ENCODE measurements at regions not wholly inside any gene's neighbourhood (a gene's known extent, or its start where the extent isn't known, plus 50 kb on each side); places are given as distances from the start of the nearest gene placed in this dataset.

DNA sequence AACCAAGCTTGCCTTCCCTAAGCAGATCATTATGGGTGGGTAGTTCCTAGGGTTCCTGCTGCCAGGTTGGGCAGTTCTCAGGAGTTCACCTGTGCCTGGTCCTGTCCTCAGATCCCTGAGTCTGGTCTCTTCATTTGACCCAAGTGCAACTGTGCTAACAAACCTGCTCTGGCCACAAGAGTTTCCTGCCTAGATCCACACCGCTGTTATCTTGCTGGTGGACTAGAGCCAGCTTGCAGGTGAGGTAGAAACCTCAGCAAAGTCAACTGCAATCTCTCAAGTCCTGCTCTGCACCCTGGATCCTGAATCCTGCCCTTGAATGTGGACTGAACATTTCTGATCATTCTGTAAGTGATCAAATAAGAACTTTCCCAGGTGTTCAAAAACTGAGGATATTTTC is 191.8 kb upstream of the LRFN2 start (continued):
- TF ChIP-seq, protein P1, sequence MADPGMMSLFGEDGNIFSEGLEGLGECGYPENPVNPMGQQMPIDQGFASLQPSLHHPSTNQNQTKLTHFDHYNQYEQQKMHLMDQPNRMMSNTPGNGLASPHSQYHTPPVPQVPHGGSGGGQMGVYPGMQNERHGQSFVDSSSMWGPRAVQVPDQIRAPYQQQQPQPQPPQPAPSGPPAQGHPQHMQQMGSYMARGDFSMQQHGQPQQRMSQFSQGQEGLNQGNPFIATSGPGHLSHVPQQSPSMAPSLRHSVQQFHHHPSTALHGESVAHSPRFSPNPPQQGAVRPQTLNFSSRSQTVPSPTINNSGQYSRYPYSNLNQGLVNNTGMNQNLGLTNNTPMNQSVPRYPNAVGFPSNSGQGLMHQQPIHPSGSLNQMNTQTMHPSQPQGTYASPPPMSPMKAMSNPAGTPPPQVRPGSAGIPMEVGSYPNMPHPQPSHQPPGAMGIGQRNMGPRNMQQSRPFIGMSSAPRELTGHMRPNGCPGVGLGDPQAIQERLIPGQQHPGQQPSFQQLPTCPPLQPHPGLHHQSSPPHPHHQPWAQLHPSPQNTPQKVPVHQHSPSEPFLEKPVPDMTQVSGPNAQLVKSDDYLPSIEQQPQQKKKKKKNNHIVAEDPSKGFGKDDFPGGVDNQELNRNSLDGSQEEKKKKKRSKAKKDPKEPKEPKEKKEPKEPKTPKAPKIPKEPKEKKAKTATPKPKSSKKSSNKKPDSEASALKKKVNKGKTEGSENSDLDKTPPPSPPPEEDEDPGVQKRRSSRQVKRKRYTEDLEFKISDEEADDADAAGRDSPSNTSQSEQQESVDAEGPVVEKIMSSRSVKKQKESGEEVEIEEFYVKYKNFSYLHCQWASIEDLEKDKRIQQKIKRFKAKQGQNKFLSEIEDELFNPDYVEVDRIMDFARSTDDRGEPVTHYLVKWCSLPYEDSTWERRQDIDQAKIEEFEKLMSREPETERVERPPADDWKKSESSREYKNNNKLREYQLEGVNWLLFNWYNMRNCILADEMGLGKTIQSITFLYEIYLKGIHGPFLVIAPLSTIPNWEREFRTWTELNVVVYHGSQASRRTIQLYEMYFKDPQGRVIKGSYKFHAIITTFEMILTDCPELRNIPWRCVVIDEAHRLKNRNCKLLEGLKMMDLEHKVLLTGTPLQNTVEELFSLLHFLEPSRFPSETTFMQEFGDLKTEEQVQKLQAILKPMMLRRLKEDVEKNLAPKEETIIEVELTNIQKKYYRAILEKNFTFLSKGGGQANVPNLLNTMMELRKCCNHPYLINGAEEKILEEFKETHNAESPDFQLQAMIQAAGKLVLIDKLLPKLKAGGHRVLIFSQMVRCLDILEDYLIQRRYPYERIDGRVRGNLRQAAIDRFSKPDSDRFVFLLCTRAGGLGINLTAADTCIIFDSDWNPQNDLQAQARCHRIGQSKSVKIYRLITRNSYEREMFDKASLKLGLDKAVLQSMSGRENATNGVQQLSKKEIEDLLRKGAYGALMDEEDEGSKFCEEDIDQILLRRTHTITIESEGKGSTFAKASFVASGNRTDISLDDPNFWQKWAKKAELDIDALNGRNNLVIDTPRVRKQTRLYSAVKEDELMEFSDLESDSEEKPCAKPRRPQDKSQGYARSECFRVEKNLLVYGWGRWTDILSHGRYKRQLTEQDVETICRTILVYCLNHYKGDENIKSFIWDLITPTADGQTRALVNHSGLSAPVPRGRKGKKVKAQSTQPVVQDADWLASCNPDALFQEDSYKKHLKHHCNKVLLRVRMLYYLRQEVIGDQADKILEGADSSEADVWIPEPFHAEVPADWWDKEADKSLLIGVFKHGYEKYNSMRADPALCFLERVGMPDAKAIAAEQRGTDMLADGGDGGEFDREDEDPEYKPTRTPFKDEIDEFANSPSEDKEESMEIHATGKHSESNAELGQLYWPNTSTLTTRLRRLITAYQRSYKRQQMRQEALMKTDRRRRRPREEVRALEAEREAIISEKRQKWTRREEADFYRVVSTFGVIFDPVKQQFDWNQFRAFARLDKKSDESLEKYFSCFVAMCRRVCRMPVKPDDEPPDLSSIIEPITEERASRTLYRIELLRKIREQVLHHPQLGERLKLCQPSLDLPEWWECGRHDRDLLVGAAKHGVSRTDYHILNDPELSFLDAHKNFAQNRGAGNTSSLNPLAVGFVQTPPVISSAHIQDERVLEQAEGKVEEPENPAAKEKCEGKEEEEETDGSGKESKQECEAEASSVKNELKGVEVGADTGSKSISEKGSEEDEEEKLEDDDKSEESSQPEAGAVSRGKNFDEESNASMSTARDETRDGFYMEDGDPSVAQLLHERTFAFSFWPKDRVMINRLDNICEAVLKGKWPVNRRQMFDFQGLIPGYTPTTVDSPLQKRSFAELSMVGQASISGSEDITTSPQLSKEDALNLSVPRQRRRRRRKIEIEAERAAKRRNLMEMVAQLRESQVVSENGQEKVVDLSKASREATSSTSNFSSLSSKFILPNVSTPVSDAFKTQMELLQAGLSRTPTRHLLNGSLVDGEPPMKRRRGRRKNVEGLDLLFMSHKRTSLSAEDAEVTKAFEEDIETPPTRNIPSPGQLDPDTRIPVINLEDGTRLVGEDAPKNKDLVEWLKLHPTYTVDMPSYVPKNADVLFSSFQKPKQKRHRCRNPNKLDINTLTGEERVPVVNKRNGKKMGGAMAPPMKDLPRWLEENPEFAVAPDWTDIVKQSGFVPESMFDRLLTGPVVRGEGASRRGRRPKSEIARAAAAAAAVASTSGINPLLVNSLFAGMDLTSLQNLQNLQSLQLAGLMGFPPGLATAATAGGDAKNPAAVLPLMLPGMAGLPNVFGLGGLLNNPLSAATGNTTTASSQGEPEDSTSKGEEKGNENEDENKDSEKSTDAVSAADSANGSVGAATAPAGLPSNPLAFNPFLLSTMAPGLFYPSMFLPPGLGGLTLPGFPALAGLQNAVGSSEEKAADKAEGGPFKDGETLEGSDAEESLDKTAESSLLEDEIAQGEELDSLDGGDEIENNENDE (IDR thresholded peaks at IDR 0.05; ENCODE audit: low read depth, low read length), result no peak
- TF ChIP-seq RNF2 (IDR thresholded peaks at IDR 0.05) (no peak), SRF (CRISPR knock-in tag; IDR thresholded peaks at IDR 0.05) (no peak), ZNF717 (CRISPR knock-in tag; IDR thresholded peaks at IDR 0.05) (no peak), ZFPM2 (CRISPR knock-in tag; IDR thresholded peaks at IDR 0.05) (no peak), XRCC3 (IDR thresholded peaks at IDR 0.05) (no peak), GATAD2A (IDR thresholded peaks at IDR 0.05) (no peak)
- TF ChIP-seq, protein P2, sequence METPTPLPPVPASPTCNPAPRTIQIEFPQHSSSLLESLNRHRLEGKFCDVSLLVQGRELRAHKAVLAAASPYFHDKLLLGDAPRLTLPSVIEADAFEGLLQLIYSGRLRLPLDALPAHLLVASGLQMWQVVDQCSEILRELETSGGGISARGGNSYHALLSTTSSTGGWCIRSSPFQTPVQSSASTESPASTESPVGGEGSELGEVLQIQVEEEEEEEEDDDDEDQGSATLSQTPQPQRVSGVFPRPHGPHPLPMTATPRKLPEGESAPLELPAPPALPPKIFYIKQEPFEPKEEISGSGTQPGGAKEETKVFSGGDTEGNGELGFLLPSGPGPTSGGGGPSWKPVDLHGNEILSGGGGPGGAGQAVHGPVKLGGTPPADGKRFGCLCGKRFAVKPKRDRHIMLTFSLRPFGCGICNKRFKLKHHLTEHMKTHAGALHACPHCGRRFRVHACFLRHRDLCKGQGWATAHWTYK (CRISPR knock-in tag; IDR thresholded peaks at IDR 0.05), result no peak
- TF ChIP-seq, protein P3, sequence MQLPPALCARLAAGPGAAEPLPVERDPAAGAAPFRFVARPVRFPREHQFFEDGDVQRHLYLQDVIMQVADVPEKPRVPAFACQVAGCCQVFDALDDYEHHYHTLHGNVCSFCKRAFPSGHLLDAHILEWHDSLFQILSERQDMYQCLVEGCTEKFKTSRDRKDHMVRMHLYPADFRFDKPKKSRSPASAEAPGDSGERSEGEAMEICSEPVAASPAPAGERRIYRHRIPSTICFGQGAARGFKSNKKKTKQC (CRISPR knock-in tag; IDR thresholded peaks at IDR 0.05), result no peak
- TF ChIP-seq, protein P4, sequence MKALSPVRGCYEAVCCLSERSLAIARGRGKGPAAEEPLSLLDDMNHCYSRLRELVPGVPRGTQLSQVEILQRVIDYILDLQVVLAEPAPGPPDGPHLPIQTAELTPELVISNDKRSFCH (CRISPR knock-in tag; IDR thresholded peaks at IDR 0.05), result no peak
- TF ChIP-seq, protein P4 (tag; IDR thresholded peaks at IDR 0.05), result no peak
